Body of pancreas (tissue), 4 donors: ENCODE measurements at regions not wholly inside any gene's neighbourhood (a gene's known extent, or its start where the extent isn't known, plus 50 kb on each side); places are given as distances from the start of the nearest gene placed in this dataset.

ENCODE experiments used
- CTCF ChIP-seq, 7 experiments: fragments of 450-650 bp in 4 of 7; fragments of 200-600 bp in 3 of 7; sonication (generic) in 3 of 7; IDR thresholded peaks; one replicate each; pipeline ENCODE4 v1.5.1; 2016 to 2019; ENCODE audit warnings: antibody characterized with exemption in 7 of 7
- POLR2A ChIP-seq, 3 donors: fragments of 450-650 bp; IDR thresholded peaks; one replicate each; pipeline ENCODE4 v1.6.1; 2016; ENCODE audit warnings: antibody characterized with exemption in 3 of 3, mild to moderate bottlenecking in 2 of 3

GRCh38 chr5:117160391-117160790 is 585.8 kb upstream of the SEMA6A start:
- no peak for TF ChIP-seq CTCF (IDR thresholded peaks at IDR 0.05)
- TF ChIP-seq POLR2A (IDR thresholded peaks at IDR 0.05): no peak
